HG03064 (cell line): ENCODE measurements at regions not wholly inside any gene's neighbourhood (a gene's known extent, or its start where the extent isn't known, plus 50 kb on each side); places are given as distances from the start of the nearest gene placed in this dataset.
"Not testable (repeated sequence)": the region's sequence is repeated elsewhere in the genome, so short reads cannot be mapped to it uniquely, and the experiment has no call there.

Experiments used
- ATAC-seq: cut with Tn5 transposase; IDR thresholded peaks from one replicate; pipeline ENCODE4 v1.9.1; 2021; ENCODE audit warnings: low read depth; ENCODE audit not compliant: unreplicated experiment

GRCh38 chr12:83349907-83350611 lies 663.4 kb downstream of the TMTC2 start:
- no peak for ATAC-seq

- no peak for ATAC-seq
These were observed 659.6 kb downstream of the TMTC2 start for GRCh38 chr12:83346333-83346732.

GRCh38 chr12:83343767-83344166 lies 657.1 kb downstream of the TMTC2 start:
- ATAC-seq = no peak

- no peak for ATAC-seq
These were observed 649.0 kb downstream of the TMTC2 start for GRCh38 chr12:83335748-83336147.

GRCh38 chr12:83326666-83327065 lies 640.0 kb downstream of the TMTC2 start:
- no peak for ATAC-seq

- no peak for ATAC-seq
These were observed 637.2 kb downstream of the TMTC2 start for GRCh38 chr12:83323866-83324265.

- no peak for ATAC-seq
These were observed 636.1 kb downstream of the TMTC2 start for GRCh38 chr12:83322809-83323208.

- ATAC-seq = no peak
These were observed 635.3 kb downstream of the TMTC2 start for GRCh38 chr12:83321971-83322370.

GRCh38 chr12:83320350-83320749 lies 633.6 kb downstream of the TMTC2 start:
- no peak for ATAC-seq

GRCh38 chr12:83318386-83319098 lies 631.8 kb downstream of the TMTC2 start:
- ATAC-seq = no peak

- no peak for ATAC-seq
These were observed 630.9 kb downstream of the TMTC2 start for GRCh38 chr12:83317595-83317994.

- ATAC-seq = no peak
These were observed 627.1 kb downstream of the TMTC2 start for GRCh38 chr12:83313827-83314226.

- no peak for ATAC-seq
These were observed 626.6 kb downstream of the TMTC2 start for GRCh38 chr12:83313322-83313721.

GRCh38 chr12:83276904-83277303 lies 590.2 kb downstream of the TMTC2 start:
- no peak for ATAC-seq

GRCh38 chr12:83271201-83271600 lies 584.5 kb downstream of the TMTC2 start:
- ATAC-seq = no peak

- no peak for ATAC-seq
These were observed 579.1 kb downstream of the TMTC2 start for GRCh38 chr12:83265808-83266207.

- no peak for ATAC-seq
These were observed 575.3 kb downstream of the TMTC2 start for GRCh38 chr12:83261998-83262397.

- ATAC-seq = not testable (repeated sequence)
These were observed 573.4 kb downstream of the TMTC2 start for GRCh38 chr12:83260126-83260525.

- no peak for ATAC-seq
These were observed 571.0 kb downstream of the TMTC2 start for GRCh38 chr12:83257726-83258125.

- no peak for ATAC-seq
These were observed 569.9 kb downstream of the TMTC2 start for GRCh38 chr12:83256562-83256961.

- ATAC-seq = no peak
These were observed 564.2 kb downstream of the TMTC2 start for GRCh38 chr12:83250866-83251265.

GRCh38 chr12:83245156-83245555 lies 558.5 kb downstream of the TMTC2 start:
- ATAC-seq = no peak
